HepG2 (cell line): ENCODE measurements at regions not wholly inside any gene's neighbourhood (a gene's known extent, or its start where the extent isn't known, plus 50 kb on each side); places are given as distances from the start of the nearest gene placed in this dataset.

Experiments used
- ATAC-seq: fragments of 200-7000 bp; cut with Tn5 transposase; 3 replicates; pipeline ENCODE4 v1.9.1; 2020; ENCODE audit warnings: mild to moderate bottlenecking, moderate library complexity
- BruUV-seq: library from RNA; stranded (reverse); fragments of 400-500 nt; replicated peaks from 2 replicates; lab custom pipeline; 2021; lab: Mats Ljungman, UMichigan
- CTCF ChIA-PET: fragments of 300-600 bp; formaldehyde crosslinking; extraction: SDS; loops from one replicate; lab custom pipeline; 2021; ENCODE audit warnings: low total read pairs, inconsistent platforms, low intra/inter-chr PET ratio; lab: Yijun Ruan, JAX
- POLR2A ChIA-PET: fragments of 350-600 bp; sonication (Branson Sonifier 250); formaldehyde crosslinking; loops from one replicate; lab custom pipeline; 2020; ENCODE audit warnings: antibody characterized with exemption, inconsistent platforms; lab: Yijun Ruan, JAX
- DNase-seq: peaks from one replicate; pipeline ENCODE4 v3.0.0-alpha.2; 2015; ENCODE audit warnings: low spot score
- FAIRE-seq: peaks from 3 replicates; lab custom pipeline; 2011; peaks lifted over from hg19 to GRCh38; lab: Jason Lieb, UNC
- H2AFZ ChIP-seq: one replicate; pipeline ENCODE4 v1.6.1; 2011; ENCODE audit warnings: low read length, inconsistent platforms
- H3K27ac ChIP-seq: fragments of 300-600 bp; 3 replicates; pipeline ENCODE4 v1.8.0; 2011; ENCODE audit warnings: mixed run types, mild to moderate bottlenecking, mixed read lengths, low read length, inconsistent platforms; ENCODE audit not compliant: insufficient read depth; ENCODE audit errors: extremely low read length
- H3K27me3 ChIP-seq, 2 experiments: fragments of 200-600 bp in 1 of 2; 2 replicates in 1 of 2; 3 replicates in 1 of 2; pipeline versions ENCODE4 v1.6.0 to v1.8.0; 2011; ENCODE audit warnings: low read length in 2 of 2, mild to moderate bottlenecking in 2 of 2, moderate library complexity in 2 of 2, inconsistent platforms in 1 of 2; ENCODE audit not compliant: insufficient read depth in 2 of 2, control insufficient read depth in 1 of 2
- H3K36me3 ChIP-seq, 2 experiments: fragments of 200-600 bp in 1 of 2; replicated peaks in 1 of 2; 2 replicates in 1 of 2; 3 replicates in 1 of 2; pipeline versions ENCODE4 v1.5.1 to v1.8.0; 2011; ENCODE audit warnings: low read length in 2 of 2, inconsistent platforms in 1 of 2; ENCODE audit not compliant: insufficient read depth in 2 of 2, control insufficient read depth in 1 of 2
- H3K4me1 ChIP-seq: 2 replicates; pipeline ENCODE4 v1.5.1; 2012; ENCODE audit warnings: low read length, inconsistent platforms; ENCODE audit not compliant: insufficient read depth
- H3K4me2 ChIP-seq: 2 replicates; pipeline ENCODE4 v1.6.0; 2011; ENCODE audit warnings: low read depth, low read length, inconsistent platforms
- H3K4me3 ChIP-seq, 3 experiments: fragments of 200-600 bp in 1 of 3; sonication (generic), shearing (Covaris generic) in 1 of 3; replicated peaks in 1 of 3; 2 replicates each; pipeline ENCODE4 v1.5.1; 2011 to 2016; ENCODE audit warnings: low read length in 3 of 3, inconsistent platforms in 2 of 3, low read depth in 2 of 3, mild to moderate bottlenecking in 2 of 3, control low read depth in 1 of 3, mixed read lengths in 1 of 3; ENCODE audit not compliant: insufficient read depth in 1 of 3
- H3K79me2 ChIP-seq: one replicate; pipeline ENCODE4 v1.6.1; 2011; ENCODE audit warnings: low read length, inconsistent platforms; ENCODE audit not compliant: insufficient read depth
- H3K9ac ChIP-seq: 2 replicates; pipeline ENCODE4 v1.6.0; 2011; ENCODE audit warnings: mild to moderate bottlenecking, low read depth, low read length, inconsistent platforms; ENCODE audit not compliant: insufficient read depth
- H3K9me3 ChIP-seq: 2 replicates; pipeline ENCODE4 v1.5.1; 2012; ENCODE audit warnings: mild to moderate bottlenecking, low read length
- H4K20me1 ChIP-seq: 2 replicates; pipeline ENCODE4 v1.6.0; 2011; ENCODE audit warnings: inconsistent platforms, mild to moderate bottlenecking, low read length, moderate library complexity; ENCODE audit not compliant: insufficient read depth
- ATAD3A ChIP-seq: sonication (generic); formaldehyde crosslinking; IDR thresholded peaks from 2 replicates; pipeline ENCODE4 v1.4.0; 2020; ENCODE audit warnings: missing genetic modification reagents
- E2F2 ChIP-seq: sonication (generic); formaldehyde crosslinking; IDR thresholded peaks from 2 replicates; pipeline ENCODE4 v1.4.0; 2020; ENCODE audit warnings: missing genetic modification reagents, borderline replicate concordance
- HOXA3 ChIP-seq: sonication (generic); formaldehyde crosslinking; IDR thresholded peaks from 2 replicates; pipeline ENCODE4 v1.5.0; 2020; ENCODE audit warnings: missing genetic modification reagents
- MTF1 ChIP-seq: sonication (generic); formaldehyde crosslinking; IDR thresholded peaks from 2 replicates; pipeline ENCODE4 v1.5.0; 2020; ENCODE audit warnings: missing genetic modification reagents
- PLRG1 ChIP-seq: fragments of 450-650 bp; conservative IDR thresholded peaks from 2 replicates; pipeline ENCODE4 v1.6.1; 2016
- PRDM10 ChIP-seq: sonication (generic); formaldehyde crosslinking; IDR thresholded peaks from 2 replicates; pipeline ENCODE4 v1.4.0; 2020; ENCODE audit warnings: low read depth, missing genetic modification reagents
- RBM39 ChIP-seq: fragments of 200-400 bp; formaldehyde crosslinking; IDR thresholded peaks from one replicate; pipeline ENCODE4 v1.6.1; 2018; ENCODE audit warnings: antibody characterized with exemption, mild to moderate bottlenecking, low read depth, low read length; ENCODE audit not compliant: poor library complexity, severe bottlenecking
- SNAPC4 ChIP-seq: sonication (generic); formaldehyde crosslinking; IDR thresholded peaks from 2 replicates; pipeline ENCODE4 v1.4.0; 2020; ENCODE audit warnings: mild to moderate bottlenecking, missing genetic modification reagents
- SP140L ChIP-seq: sonication (generic); formaldehyde crosslinking; IDR thresholded peaks from 2 replicates; pipeline ENCODE4 v1.4.0; 2020; ENCODE audit warnings: missing genetic modification reagents, borderline replicate concordance
- ZNF264 ChIP-seq: sonication (generic); formaldehyde crosslinking; IDR thresholded peaks from 2 replicates; pipeline ENCODE4 v1.4.0; 2020; ENCODE audit warnings: missing genetic modification reagents
- ZNF276 ChIP-seq: sonication (generic); formaldehyde crosslinking; IDR thresholded peaks from 2 replicates; pipeline ENCODE4 v1.4.0; 2020; ENCODE audit warnings: mild to moderate bottlenecking, low read depth, missing genetic modification reagents
- ZNF761 ChIP-seq: sonication (generic); formaldehyde crosslinking; conservative IDR thresholded peaks from 2 replicates; pipeline ENCODE4 v1.4.0; 2020; ENCODE audit warnings: mild to moderate bottlenecking, missing genetic modification reagents
- WGBS: methylation state at CpG from one replicate; pipeline ENCODE4 v1.1.6; 2017; ENCODE audit warnings: low lambda C conversion rate; 5-methylcytosine and 5-hydroxymethylcytosine counted together
- in situ Hi-C: cut with HindIII; loops from 2 replicates; pipeline ENCODE4 v1.10.0; 2017; ENCODE audit warnings: low pct_unique_long_range_greater_than_20kb; ENCODE audit not compliant: extremely low pct_ligation_motif_present
- intact Hi-C: fragments of 100-400 bp; cut with micrococcal nuclease; formaldehyde crosslinking; loops from one replicate; pipeline ENCODE4 v1.10.0; 2022; ENCODE audit not compliant: unreplicated experiment

GRCh38 chr2:211086049-211086448, 529.6 kb downstream of the CPS1 start:
- Histone ChIP-seq H3K79me2 (no peaks in the 10 kb centered on the region), H3K4me3 (no peak overlapping the region), H3K4me1 (no peaks in the 10 kb centered on the region), H3K27me3 (no peaks in the 10 kb centered on the region), H3K27ac (no peak overlapping the region), H3K9ac (no peak overlapping the region), H2AFZ (no peak overlapping the region), H4K20me1 (no peaks in the 10 kb centered on the region), H3K9me3 (no peaks in the 10 kb centered on the region), H3K4me2 (no peak overlapping the region), H3K36me3 (no peaks in the 10 kb centered on the region)
- ChIA-PET POLR2A (no interaction called here), CTCF (no interaction called here)
- no TSS peak for BruUV-seq
- 29% methylated on average over 3 of the region's 3 CpGs for WGBS
- intact Hi-C loops, result no loop called here
- in situ Hi-C loops, result no loop called here
- no peak for ATAC-seq
- no peak for FAIRE-seq
- DNase-seq, result no peak
- TF ChIP-seq RBM39 (no peak), ZNF761 (CRISPR knock-in tag) (no peak), SNAPC4 (no peak), ZNF276 (CRISPR knock-in tag) (no peak), PLRG1 (no peak), SP140L (CRISPR knock-in tag) (no peak), HOXA3 (no peak), PRDM10 (CRISPR knock-in tag) (no peak), ZNF264 (CRISPR knock-in tag) (no peak), E2F2 (CRISPR knock-in tag) (no peak), ATAD3A (CRISPR knock-in tag) (no peak), MTF1 (CRISPR knock-in tag) (no peak)
